Dendritic cell treated with granulocyte-macrophage colony-stimulating factor and Interleukin-4, amounts not matched to agents 40 ng/mL and 50 ng/mL, for 4 days (primary cell): ENCODE measurements at regions not wholly inside any gene's neighbourhood (a gene's known extent, or its start where the extent isn't known, plus 50 kb on each side); places are given as distances from the start of the nearest gene placed in this dataset.

ENCODE experiments used
- H3K27ac Mint-ChIP-seq: one replicate; pipeline ENCODE4 v1.8.0; 2022; ENCODE audit warnings: mild to moderate bottlenecking, mixed read lengths
- H3K27me3 Mint-ChIP-seq: one replicate; pipeline ENCODE4 v1.8.0; 2022; ENCODE audit warnings: mild to moderate bottlenecking, mixed read lengths
- H3K36me3 Mint-ChIP-seq: one replicate; pipeline ENCODE4 v1.8.0; 2022; ENCODE audit warnings: low read depth, mixed read lengths
- H3K4me1 Mint-ChIP-seq: one replicate; pipeline ENCODE4 v1.8.0; 2022; ENCODE audit warnings: low read depth, mixed read lengths
- H3K4me3 Mint-ChIP-seq: one replicate; pipeline ENCODE4 v1.8.0; 2022; ENCODE audit warnings: mild to moderate bottlenecking, moderate library complexity, mixed read lengths
- H3K9me3 Mint-ChIP-seq: one replicate; pipeline ENCODE4 v1.8.0; 2022; ENCODE audit warnings: mixed read lengths
- intact Hi-C: fragments of 100-400 bp; cut with micrococcal nuclease; formaldehyde crosslinking; loops from one replicate; pipeline ENCODE4 v1.15.0; 2022

GRCh38 chr22:48660104-48660789 is 1167.4 kb downstream of the BRD1 start:
- Mint-ChIP-seq H3K27ac (no peak overlapping the region), H3K4me1 (no peaks in the 10 kb centered on the region), H3K36me3 (no peaks in the 10 kb centered on the region), H3K9me3 (peaks cover 21% of the 10 kb centered on the region), H3K27me3 (no peaks in the 10 kb centered on the region), H3K4me3 (no peak overlapping the region)
- intact Hi-C loops: no loop called here

- H3K36me3 Mint-ChIP-seq: no peaks in the 10 kb centered on the region
- H3K4me3 Mint-ChIP-seq: no peak overlapping the region
- H3K27ac Mint-ChIP-seq: no peak overlapping the region
- peaks cover 14% of the 10 kb centered on the region for H3K9me3 Mint-ChIP-seq
- intact Hi-C loops: no loop called here
- no peaks in the 10 kb centered on the region for H3K4me1 Mint-ChIP-seq
- H3K27me3 Mint-ChIP-seq: no peaks in the 10 kb centered on the region
Measured at GRCh38 chr22:48659404-48659996, 1168.2 kb downstream of the BRD1 start.

DNA sequence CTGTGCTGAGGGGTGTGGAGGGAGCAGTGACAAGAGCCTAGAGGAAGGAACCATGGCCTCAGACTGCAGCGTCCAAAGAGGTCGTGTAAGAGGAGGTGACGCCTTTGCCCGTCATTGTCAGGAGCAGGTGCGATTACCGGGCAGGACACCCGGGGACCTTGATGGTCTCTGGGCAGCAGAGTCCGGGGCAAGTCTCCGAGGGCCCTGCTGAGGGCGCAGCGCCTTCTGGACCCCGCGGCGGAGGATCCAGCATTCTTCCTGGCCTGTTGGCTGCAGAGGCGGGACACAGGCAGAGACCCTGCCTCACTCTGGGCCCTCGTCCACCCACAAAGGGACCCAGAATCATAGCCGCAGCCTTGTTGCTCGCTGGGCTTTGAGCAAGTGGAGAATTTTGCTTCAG is 1168.8 kb downstream of the BRD1 start:
- no peaks in the 10 kb centered on the region for H3K27me3 Mint-ChIP-seq
- intact Hi-C loops: no loop called here
- H3K27ac Mint-ChIP-seq: no peak overlapping the region
- H3K4me3 Mint-ChIP-seq: no peak overlapping the region
- H3K4me1 Mint-ChIP-seq: no peaks in the 10 kb centered on the region
- no peaks in the 10 kb centered on the region for H3K36me3 Mint-ChIP-seq
- H3K9me3 Mint-ChIP-seq: peaks cover 7% of the 10 kb centered on the region

GRCh38 chr22:48658246-48658645 is 1169.4 kb downstream of the BRD1 start:
- H3K4me1 Mint-ChIP-seq: no peaks in the 10 kb centered on the region
- no peak overlapping the region for H3K27ac Mint-ChIP-seq
- no peaks in the 10 kb centered on the region for H3K36me3 Mint-ChIP-seq
- intact Hi-C loops: no loop called here
- H3K4me3 Mint-ChIP-seq: no peak overlapping the region
- no peaks in the 10 kb centered on the region for H3K27me3 Mint-ChIP-seq
- H3K9me3 Mint-ChIP-seq: peaks cover 1% of the 10 kb centered on the region

GRCh38 chr22:48654492-48654891 is 1173.2 kb downstream of the BRD1 start:
- no peaks in the 10 kb centered on the region for H3K36me3 Mint-ChIP-seq
- no peaks in the 10 kb centered on the region for H3K9me3 Mint-ChIP-seq
- no peak overlapping the region for H3K27ac Mint-ChIP-seq
- no peaks in the 10 kb centered on the region for H3K4me1 Mint-ChIP-seq
- intact Hi-C loops: no loop called here
- H3K4me3 Mint-ChIP-seq: no peak overlapping the region
- no peaks in the 10 kb centered on the region for H3K27me3 Mint-ChIP-seq

DNA sequence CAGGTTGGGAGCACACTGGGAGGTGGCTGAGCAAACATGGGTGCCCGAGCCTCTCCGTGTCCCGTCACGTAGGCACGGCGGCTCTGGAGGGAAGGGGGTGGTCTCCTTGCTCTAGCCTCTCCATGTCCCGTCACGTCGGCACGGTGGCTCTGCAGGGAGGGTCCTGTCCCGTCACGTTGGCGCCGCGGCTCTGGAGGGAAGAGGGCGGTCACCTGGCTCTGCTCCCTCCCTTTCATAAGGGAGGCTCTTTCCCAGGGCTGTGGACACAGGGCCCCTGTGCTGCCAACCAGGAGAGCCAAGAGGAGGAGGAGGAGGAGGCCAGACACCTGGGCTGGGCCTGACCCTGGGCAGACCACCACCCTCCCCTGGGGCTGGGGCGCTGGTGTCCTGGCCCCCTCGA is 1173.7 kb downstream of the BRD1 start:
- H3K9me3 Mint-ChIP-seq: no peaks in the 10 kb centered on the region
- intact Hi-C loops: no loop called here
- no peak overlapping the region for H3K4me3 Mint-ChIP-seq
- H3K27me3 Mint-ChIP-seq: no peaks in the 10 kb centered on the region
- no peak overlapping the region for H3K27ac Mint-ChIP-seq
- H3K36me3 Mint-ChIP-seq: no peaks in the 10 kb centered on the region
- H3K4me1 Mint-ChIP-seq: no peaks in the 10 kb centered on the region

DNA sequence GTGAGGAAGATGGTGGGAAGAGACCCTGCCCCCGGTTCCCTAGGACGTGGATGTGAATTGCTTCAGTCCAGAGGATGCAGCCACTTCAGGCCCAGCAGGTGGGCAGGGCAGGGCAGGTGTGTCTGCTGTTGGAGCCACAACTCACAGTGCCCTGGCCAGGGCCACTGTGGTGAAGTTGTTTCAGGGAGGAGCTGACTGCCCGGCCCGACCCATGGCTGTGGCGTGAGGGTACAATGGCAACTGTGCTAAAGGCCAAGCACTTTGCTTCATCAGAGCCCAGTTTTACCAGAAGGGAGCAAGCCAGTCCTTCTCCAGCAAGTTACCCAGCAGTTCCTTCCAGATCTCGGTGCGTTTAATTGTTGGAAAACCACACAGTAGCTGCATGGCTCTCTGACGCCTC is 1174.4 kb downstream of the BRD1 start:
- Mint-ChIP-seq H3K4me1 (no peaks in the 10 kb centered on the region), H3K36me3 (no peaks in the 10 kb centered on the region), H3K9me3 (no peaks in the 10 kb centered on the region), H3K27ac (no peak overlapping the region), H3K4me3 (no peak overlapping the region), H3K27me3 (no peaks in the 10 kb centered on the region)
- intact Hi-C loops: no loop called here

- Mint-ChIP-seq H3K27me3 (no peaks in the 10 kb centered on the region), H3K4me1 (no peaks in the 10 kb centered on the region), H3K9me3 (no peaks in the 10 kb centered on the region), H3K27ac (no peak overlapping the region), H3K4me3 (no peak overlapping the region), H3K36me3 (no peaks in the 10 kb centered on the region)
- intact Hi-C loops: no loop called here
Measured at GRCh38 chr22:48652796-48653195, 1174.9 kb downstream of the BRD1 start.

DNA sequence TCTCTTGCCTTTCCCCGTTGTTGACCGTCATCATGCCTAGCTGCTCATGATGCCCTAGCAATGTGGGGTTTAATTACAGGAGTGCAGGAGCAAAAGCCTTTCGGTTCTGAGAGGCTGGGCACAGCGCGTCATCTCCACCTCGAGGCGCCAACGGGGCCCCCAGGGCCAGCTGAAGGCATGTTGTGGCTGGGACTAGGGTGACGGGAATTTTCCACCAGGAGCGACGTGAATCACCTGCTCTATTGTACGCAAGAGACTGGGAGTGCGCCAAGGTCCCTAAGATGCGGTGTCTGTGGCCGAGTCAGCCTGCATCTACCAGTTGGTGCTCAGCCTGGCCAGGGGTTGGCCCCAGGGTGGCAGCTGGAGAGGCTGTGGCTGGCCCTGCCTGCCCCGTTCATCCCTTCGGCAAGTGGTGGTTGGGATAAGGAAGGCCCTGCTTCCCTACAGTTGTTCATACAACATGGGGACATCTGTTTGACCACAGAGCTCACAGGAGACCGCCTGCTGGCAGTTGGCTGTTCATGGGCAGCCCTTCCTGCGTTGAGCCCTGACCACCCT is 1175.6 kb downstream of the BRD1 start:
- H3K36me3 Mint-ChIP-seq: no peaks in the 10 kb centered on the region

GRCh38 chr22:48651036-48651890 is 1176.4 kb downstream of the BRD1 start:
- H3K4me1 Mint-ChIP-seq: no peaks in the 10 kb centered on the region
- H3K27ac Mint-ChIP-seq: no peak overlapping the region
- intact Hi-C loops: no loop called here
- no peaks in the 10 kb centered on the region for H3K9me3 Mint-ChIP-seq
- H3K36me3 Mint-ChIP-seq: no peaks in the 10 kb centered on the region
- no peak overlapping the region for H3K4me3 Mint-ChIP-seq
- H3K27me3 Mint-ChIP-seq: no peaks in the 10 kb centered on the region

More for the DNA sequence above, 1175.6 kb downstream of the BRD1 start:
- no peaks in the 10 kb centered on the region for H3K9me3 Mint-ChIP-seq
- H3K4me1 Mint-ChIP-seq: no peaks in the 10 kb centered on the region
- H3K27me3 Mint-ChIP-seq: no peaks in the 10 kb centered on the region
- intact Hi-C loops: no loop called here
- no peak overlapping the region for H3K4me3 Mint-ChIP-seq
- no peak overlapping the region for H3K27ac Mint-ChIP-seq

GRCh38 chr22:48650323-48651035 is 1177.2 kb downstream of the BRD1 start:
- no peaks in the 10 kb centered on the region for H3K27me3 Mint-ChIP-seq
- no peak overlapping the region for H3K27ac Mint-ChIP-seq
- no peaks in the 10 kb centered on the region for H3K36me3 Mint-ChIP-seq
- H3K9me3 Mint-ChIP-seq: no peaks in the 10 kb centered on the region
- no peaks in the 10 kb centered on the region for H3K4me1 Mint-ChIP-seq
- intact Hi-C loops: no loop called here
- no peak overlapping the region for H3K4me3 Mint-ChIP-seq

GRCh38 chr22:48649466-48649865 is 1178.2 kb downstream of the BRD1 start:
- Mint-ChIP-seq H3K27ac (no peak overlapping the region), H3K9me3 (no peaks in the 10 kb centered on the region), H3K36me3 (no peaks in the 10 kb centered on the region), H3K27me3 (no peaks in the 10 kb centered on the region), H3K4me1 (no peaks in the 10 kb centered on the region), H3K4me3 (no peak overlapping the region)
- intact Hi-C loops: no loop called here

- Mint-ChIP-seq H3K27ac (no peak overlapping the region), H3K27me3 (no peaks in the 10 kb centered on the region), H3K9me3 (no peaks in the 10 kb centered on the region), H3K4me3 (no peak overlapping the region), H3K4me1 (no peaks in the 10 kb centered on the region), H3K36me3 (no peaks in the 10 kb centered on the region)
- intact Hi-C loops: no loop called here
Measured at GRCh38 chr22:48649031-48649430, 1178.6 kb downstream of the BRD1 start.
